ENCODE measurements at regions not wholly inside any gene's neighbourhood (a gene's known extent, or its start where the extent isn't known, plus 50 kb on each side); places are given as distances from the start of the nearest gene placed in this dataset.

DNA sequence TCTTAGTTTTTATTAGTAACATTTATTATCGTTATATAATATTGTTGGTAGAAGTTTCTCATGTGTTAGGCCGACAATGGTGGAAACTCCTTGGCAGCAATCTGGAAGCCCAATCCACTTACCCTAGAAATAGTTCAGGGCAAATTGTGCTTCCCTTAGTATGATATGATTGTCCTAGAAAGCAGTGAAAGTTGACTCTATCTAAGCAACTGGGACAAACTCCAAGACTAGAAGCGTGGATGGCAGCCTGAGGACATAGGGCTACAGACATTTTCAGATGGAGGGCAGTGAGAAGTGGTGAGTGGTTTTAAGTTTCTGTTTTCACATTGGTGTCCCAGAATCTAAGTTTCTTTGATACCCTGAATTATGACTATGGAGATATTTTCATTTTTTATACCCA, 63.3 kb upstream of the TRPC3 start:
- no peak for ATAC-seq
- Histone ChIP-seq H3K27ac (ENCODE audit: low read depth, low read length) (no peak overlapping the region), H3K4me3 (ENCODE audit: low read length) (no peak overlapping the region), H3K27me3 (ENCODE audit: control insufficient read depth in 2 of 2, insufficient read depth in 2 of 2, low read length in 2 of 2) (no peaks in the 10 kb centered on the region), H3K9me3 (ENCODE audit: control insufficient read depth in 2 of 3, low read length in 3 of 3) (no peaks in the 10 kb centered on the region), H3K4me1 (ENCODE audit: control insufficient read depth in 2 of 2, insufficient read depth in 2 of 2, low read length in 2 of 2) (no peaks in the 10 kb centered on the region), H3K36me3 (ENCODE audit: control insufficient read depth in 2 of 3, insufficient read depth in 3 of 3, low read length in 3 of 3) (no peaks in the 10 kb centered on the region)
- H3K27ac Mint-ChIP-seq = no peak overlapping the region
- DNase-seq = no peak
- intact Hi-C loops (cut with micrococcal nuclease) = no loop called here
- no peak overlapping the region for H3K4me3 Mint-ChIP-seq
- H3K4me1 Mint-ChIP-seq = no peaks in the 10 kb centered on the region
- POLR2A ChIA-PET = no interaction called here
- H3K36me3 Mint-ChIP-seq = no peaks in the 10 kb centered on the region
- CTCF ChIA-PET = no interaction called here
- no peaks in the 10 kb centered on the region for H3K9me3 Mint-ChIP-seq
- peaks cover 25 to 46% (median 34%) of the 10 kb centered on the region in 5 donors for H3K27me3 Mint-ChIP-seq

GRCh38 chr4:122012735-122013134, 60.9 kb upstream of the TRPC3 start:
- Mint-ChIP-seq H3K27me3 (peaks cover 10 to 23% (median 14%) of the 10 kb centered on the region in 5 donors), H3K4me3 (no peak overlapping the region), H3K36me3 (no peaks in the 10 kb centered on the region), H3K4me1 (no peaks in the 10 kb centered on the region), H3K9me3 (no peaks in the 10 kb centered on the region), H3K27ac (no peak overlapping the region)
- H3K36me3 ChIP-seq (ENCODE audit: control insufficient read depth in 2 of 3, insufficient read depth in 3 of 3, low read length in 3 of 3) = no peaks in the 10 kb centered on the region
- no peaks in the 10 kb centered on the region for H3K27me3 ChIP-seq (ENCODE audit: control insufficient read depth in 2 of 2, insufficient read depth in 2 of 2, low read length in 2 of 2)
- intact Hi-C loops (cut with micrococcal nuclease) = no loop called here
- no peak overlapping the region for H3K27ac ChIP-seq (ENCODE audit: low read depth, low read length)
- H3K4me3 ChIP-seq (ENCODE audit: low read length) = no peak overlapping the region
- POLR2A ChIA-PET = no interaction called here
- no peaks in the 10 kb centered on the region for H3K9me3 ChIP-seq (ENCODE audit: control insufficient read depth in 2 of 3, low read length in 3 of 3)
- no peak for DNase-seq
- ATAC-seq = no peak
- CTCF ChIA-PET = no interaction called here
- H3K4me1 ChIP-seq (ENCODE audit: control insufficient read depth in 2 of 2, insufficient read depth in 2 of 2, low read length in 2 of 2) = no peaks in the 10 kb centered on the region

DNA sequence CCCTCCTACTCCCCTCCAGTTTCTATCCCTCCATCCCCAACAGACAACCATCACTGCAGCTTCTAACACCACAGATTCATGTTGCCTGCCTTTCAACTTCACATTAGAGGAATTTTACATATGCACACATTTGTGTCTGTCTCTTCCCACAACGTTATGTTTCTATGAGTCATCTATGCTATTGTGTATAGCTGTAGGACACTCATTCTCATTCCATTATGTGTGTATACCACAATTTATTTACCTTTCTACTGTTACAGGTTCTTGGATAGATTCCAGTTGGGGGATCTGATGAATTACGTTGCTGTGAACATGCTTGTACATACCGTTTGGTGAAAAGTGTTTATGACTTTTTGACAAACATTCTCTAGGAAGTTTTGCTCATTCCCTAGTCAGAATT, 58.8 kb upstream of the TRPC3 start:
- intact Hi-C loops (cut with micrococcal nuclease) = no loop called here
- no peak for ATAC-seq

DNA sequence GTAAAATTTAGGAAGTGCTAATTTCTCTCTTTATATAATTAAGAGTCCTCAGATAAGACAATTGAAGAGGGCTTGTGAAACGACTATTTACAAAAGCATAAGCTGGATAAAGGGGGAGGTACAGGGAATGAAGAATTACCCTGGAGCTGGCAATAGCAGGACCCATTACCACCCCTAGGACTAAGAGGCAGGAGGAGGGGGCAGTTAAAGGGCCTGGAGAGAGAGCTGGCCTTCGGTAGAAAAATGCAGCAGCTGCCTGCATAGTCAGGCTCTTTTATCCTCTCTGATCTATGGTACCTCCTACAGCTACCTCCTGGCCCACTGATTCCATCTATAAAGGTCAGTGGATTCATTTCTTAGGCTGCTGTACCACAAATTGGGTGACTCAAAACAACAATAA, 57.7 kb upstream of the TRPC3 start:
- no peak overlapping the region for H3K27ac Mint-ChIP-seq
- POLR2A ChIA-PET = no interaction called here
- H3K27me3 Mint-ChIP-seq = peaks cover 0 to 19% (median 11%) of the 10 kb centered on the region in 5 donors
- no peaks in the 10 kb centered on the region for H3K9me3 ChIP-seq (ENCODE audit: control insufficient read depth in 2 of 3, low read length in 3 of 3)
- ATAC-seq = no peak
- no peak overlapping the region for H3K27ac ChIP-seq (ENCODE audit: low read depth, low read length)
- intact Hi-C loops (cut with micrococcal nuclease) = no loop called here
- H3K4me3 Mint-ChIP-seq = no peak overlapping the region
- H3K36me3 ChIP-seq (ENCODE audit: control insufficient read depth in 2 of 3, insufficient read depth in 3 of 3, low read length in 3 of 3) = no peaks in the 10 kb centered on the region
- peaks cover 0 to 8% (median 0%) of the 10 kb centered on the region in 7 donors for H3K4me1 Mint-ChIP-seq
- H3K27me3 ChIP-seq (ENCODE audit: control insufficient read depth in 2 of 2, insufficient read depth in 2 of 2, low read length in 2 of 2) = no peaks in the 10 kb centered on the region
- H3K4me3 ChIP-seq (ENCODE audit: low read length) = no peak overlapping the region
- no peak for DNase-seq
- no peaks in the 10 kb centered on the region for H3K9me3 Mint-ChIP-seq
- H3K36me3 Mint-ChIP-seq = no peaks in the 10 kb centered on the region
- no peaks in the 10 kb centered on the region for H3K4me1 ChIP-seq (ENCODE audit: control insufficient read depth in 2 of 2, insufficient read depth in 2 of 2, low read length in 2 of 2)
- CTCF ChIA-PET = no interaction called here

More for the DNA sequence above, 58.8 kb upstream of the TRPC3 start:
- DNase-seq = no peak
- Histone ChIP-seq H3K36me3 (ENCODE audit: control insufficient read depth in 2 of 3, insufficient read depth in 3 of 3, low read length in 3 of 3) (no peaks in the 10 kb centered on the region), H3K9me3 (ENCODE audit: control insufficient read depth in 2 of 3, low read length in 3 of 3) (no peaks in the 10 kb centered on the region), H3K27ac (ENCODE audit: low read depth, low read length) (no peak overlapping the region), H3K4me3 (ENCODE audit: low read length) (no peak overlapping the region), H3K4me1 (ENCODE audit: control insufficient read depth in 2 of 2, insufficient read depth in 2 of 2, low read length in 2 of 2) (no peaks in the 10 kb centered on the region), H3K27me3 (ENCODE audit: control insufficient read depth in 2 of 2, insufficient read depth in 2 of 2, low read length in 2 of 2) (no peaks in the 10 kb centered on the region)
- H3K4me1 Mint-ChIP-seq = peaks cover 0 to 8% (median 0%) of the 10 kb centered on the region in 7 donors
- peaks cover 4 to 24% (median 12%) of the 10 kb centered on the region in 5 donors for H3K27me3 Mint-ChIP-seq
- no peak overlapping the region for H3K27ac Mint-ChIP-seq
- ChIA-PET POLR2A (no interaction called here), CTCF (interaction anchor here (0.6 kb wide), 1 partner anchor 213 kb away, joined by 3 read pairs; no protein-coding TSS in a partner anchor)
- H3K9me3 Mint-ChIP-seq = no peaks in the 10 kb centered on the region
- H3K4me3 Mint-ChIP-seq = no peak overlapping the region
- H3K36me3 Mint-ChIP-seq = no peaks in the 10 kb centered on the region

DNA sequence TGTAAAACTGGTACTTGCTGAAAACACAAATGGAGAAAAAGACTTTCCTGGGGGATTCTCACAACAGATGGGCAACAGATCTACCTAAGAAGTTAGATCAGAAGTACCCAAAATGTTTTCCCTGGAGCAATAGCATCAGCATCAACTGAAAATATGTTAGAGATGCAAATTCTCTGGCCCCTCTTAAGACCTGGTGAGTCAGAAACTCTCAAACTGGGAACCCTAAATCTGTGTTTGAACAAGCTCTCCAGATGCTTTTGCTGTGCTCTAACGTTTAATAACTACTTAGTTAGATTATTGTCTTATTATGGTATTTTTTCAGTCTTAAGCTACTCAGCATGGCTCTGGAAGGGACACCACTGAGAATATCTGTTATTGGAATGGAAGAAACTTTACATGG, 55.2 kb upstream of the TRPC3 start:
- Histone ChIP-seq H3K9me3 (ENCODE audit: control insufficient read depth in 2 of 3, low read length in 3 of 3) (no peaks in the 10 kb centered on the region), H3K36me3 (ENCODE audit: control insufficient read depth in 2 of 3, insufficient read depth in 3 of 3, low read length in 3 of 3) (no peaks in the 10 kb centered on the region), H3K27me3 (ENCODE audit: control insufficient read depth in 2 of 2, insufficient read depth in 2 of 2, low read length in 2 of 2) (no peaks in the 10 kb centered on the region), H3K27ac (ENCODE audit: low read depth, low read length) (no peak overlapping the region), H3K4me1 (ENCODE audit: control insufficient read depth in 2 of 2, insufficient read depth in 2 of 2, low read length in 2 of 2) (no peaks in the 10 kb centered on the region), H3K4me3 (ENCODE audit: low read length) (no peak overlapping the region)
- CTCF ChIA-PET = interaction anchor here (0.6 to 0.8 kb wide), 2 partner anchors 9 to 133 kb away, joined by 4 to 9 read pairs; no protein-coding TSS in a partner anchor
- intact Hi-C loops (cut with micrococcal nuclease) = no loop called here
- no peak overlapping the region for H3K4me3 Mint-ChIP-seq
- POLR2A ChIA-PET = no interaction called here
- no peaks in the 10 kb centered on the region for H3K9me3 Mint-ChIP-seq
- peaks cover 0 to 8% (median 0%) of the 10 kb centered on the region in 7 donors for H3K4me1 Mint-ChIP-seq
- ATAC-seq (no peak), DNase-seq (no peak)
- no peak overlapping the region for H3K27ac Mint-ChIP-seq
- H3K36me3 Mint-ChIP-seq = no peaks in the 10 kb centered on the region
- H3K27me3 Mint-ChIP-seq = peaks cover 10 to 24% (median 16%) of the 10 kb centered on the region in 5 donors

DNA sequence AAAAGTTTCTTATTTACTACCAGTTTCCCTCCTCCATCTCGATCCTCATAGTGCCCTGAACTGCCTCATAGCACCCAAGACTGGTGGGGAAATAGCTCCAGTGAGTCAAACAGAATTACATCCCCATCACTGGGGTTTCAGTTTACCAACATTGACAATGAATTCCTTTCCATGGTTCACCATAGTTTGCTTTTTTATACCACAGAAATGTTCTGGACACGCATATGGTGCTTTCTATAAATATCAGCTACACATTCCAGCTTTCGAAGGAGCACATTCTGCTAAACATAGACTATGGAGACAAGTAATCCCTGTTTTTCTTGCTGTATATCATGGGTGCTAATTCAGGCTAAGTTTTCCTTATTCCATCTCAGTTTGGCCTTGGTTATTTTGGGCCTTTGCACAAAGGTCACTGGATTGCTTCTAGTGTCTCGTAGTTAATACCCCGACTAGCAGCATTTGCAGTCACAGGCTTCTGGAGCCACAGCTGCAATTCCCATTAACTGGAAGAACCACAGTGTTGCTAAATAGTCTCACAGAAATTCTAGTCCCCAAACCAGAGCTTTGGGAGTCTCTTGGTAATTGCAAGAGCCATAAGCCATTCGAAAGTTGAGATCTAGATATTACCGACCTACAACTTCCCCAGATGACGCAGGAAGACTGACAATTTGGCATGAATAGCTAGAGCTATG, 53.4 kb upstream of the TRPC3 start:
- H3K9me3 ChIP-seq (ENCODE audit: control insufficient read depth in 2 of 3, low read length in 3 of 3) = no peaks in the 10 kb centered on the region
- intact Hi-C loops (cut with micrococcal nuclease) = no loop called here
- peaks cover 0 to 8% (median 0%) of the 10 kb centered on the region in 7 donors for H3K4me1 Mint-ChIP-seq
- no peak for ATAC-seq
- ChIA-PET CTCF (no interaction called here), POLR2A (no interaction called here)
- no peaks in the 10 kb centered on the region for H3K9me3 Mint-ChIP-seq
- H3K27me3 Mint-ChIP-seq = peaks cover 12 to 19% (median 17%) of the 10 kb centered on the region in 5 donors
- H3K27ac Mint-ChIP-seq = no peak overlapping the region
- DNase-seq = no peak
- H3K36me3 Mint-ChIP-seq = no peaks in the 10 kb centered on the region
- no peaks in the 10 kb centered on the region for H3K36me3 ChIP-seq (ENCODE audit: control insufficient read depth in 2 of 3, insufficient read depth in 3 of 3, low read length in 3 of 3)
- H3K27me3 ChIP-seq (ENCODE audit: control insufficient read depth in 2 of 2, insufficient read depth in 2 of 2, low read length in 2 of 2) = no peaks in the 10 kb centered on the region
- no peaks in the 10 kb centered on the region for H3K4me1 ChIP-seq (ENCODE audit: control insufficient read depth in 2 of 2, insufficient read depth in 2 of 2, low read length in 2 of 2)
- no peak overlapping the region for H3K27ac ChIP-seq (ENCODE audit: low read depth, low read length)
- H3K4me3 Mint-ChIP-seq = no peak overlapping the region
- H3K4me3 ChIP-seq (ENCODE audit: low read length) = no peak overlapping the region

GRCh38 chr4:122003335-122003734, 51.5 kb upstream of the TRPC3 start:
- peaks cover 14 to 22% (median 17%) of the 10 kb centered on the region in 5 donors for H3K27me3 Mint-ChIP-seq
- no peaks in the 10 kb centered on the region for H3K36me3 ChIP-seq (ENCODE audit: control insufficient read depth in 2 of 3, insufficient read depth in 3 of 3, low read length in 3 of 3)
- H3K36me3 Mint-ChIP-seq = no peaks in the 10 kb centered on the region
- intact Hi-C loops (cut with micrococcal nuclease) = loop anchor here (1.0 kb wide), 2 partner anchors 53 to 103 kb away; no protein-coding TSS in a partner anchor
- H3K4me3 Mint-ChIP-seq = no peak overlapping the region
- no peak overlapping the region for H3K27ac Mint-ChIP-seq
- DNase-seq = peak in 5 of 9 donors; percentile 2 to 25 (median 7)
- ChIA-PET POLR2A (no interaction called here), CTCF (interaction anchor here (0.7 kb wide), 1 partner anchor 12 kb away, joined by 3 read pairs; no protein-coding TSS in a partner anchor)
- no peak overlapping the region for H3K4me3 ChIP-seq (ENCODE audit: low read length)
- no peaks in the 10 kb centered on the region for H3K4me1 ChIP-seq (ENCODE audit: control insufficient read depth in 2 of 2, insufficient read depth in 2 of 2, low read length in 2 of 2)
- H3K4me1 Mint-ChIP-seq = peaks cover 0 to 8% (median 0%) of the 10 kb centered on the region in 7 donors
- H3K9me3 ChIP-seq (ENCODE audit: control insufficient read depth in 2 of 3, low read length in 3 of 3) = no peaks in the 10 kb centered on the region
- no peaks in the 10 kb centered on the region for H3K9me3 Mint-ChIP-seq
- H3K27me3 ChIP-seq (ENCODE audit: control insufficient read depth in 2 of 2, insufficient read depth in 2 of 2, low read length in 2 of 2) = peaks cover 0 to 2% of the 10 kb centered on the region in 2 donors
- ATAC-seq = peak; percentile 60
- no peak overlapping the region for H3K27ac ChIP-seq (ENCODE audit: low read depth, low read length)
